ENCODE measurements at regions not wholly inside any gene's neighbourhood (a gene's known extent, or its start where the extent isn't known, plus 50 kb on each side); places are given as distances from the start of the nearest gene placed in this dataset.

DNA sequence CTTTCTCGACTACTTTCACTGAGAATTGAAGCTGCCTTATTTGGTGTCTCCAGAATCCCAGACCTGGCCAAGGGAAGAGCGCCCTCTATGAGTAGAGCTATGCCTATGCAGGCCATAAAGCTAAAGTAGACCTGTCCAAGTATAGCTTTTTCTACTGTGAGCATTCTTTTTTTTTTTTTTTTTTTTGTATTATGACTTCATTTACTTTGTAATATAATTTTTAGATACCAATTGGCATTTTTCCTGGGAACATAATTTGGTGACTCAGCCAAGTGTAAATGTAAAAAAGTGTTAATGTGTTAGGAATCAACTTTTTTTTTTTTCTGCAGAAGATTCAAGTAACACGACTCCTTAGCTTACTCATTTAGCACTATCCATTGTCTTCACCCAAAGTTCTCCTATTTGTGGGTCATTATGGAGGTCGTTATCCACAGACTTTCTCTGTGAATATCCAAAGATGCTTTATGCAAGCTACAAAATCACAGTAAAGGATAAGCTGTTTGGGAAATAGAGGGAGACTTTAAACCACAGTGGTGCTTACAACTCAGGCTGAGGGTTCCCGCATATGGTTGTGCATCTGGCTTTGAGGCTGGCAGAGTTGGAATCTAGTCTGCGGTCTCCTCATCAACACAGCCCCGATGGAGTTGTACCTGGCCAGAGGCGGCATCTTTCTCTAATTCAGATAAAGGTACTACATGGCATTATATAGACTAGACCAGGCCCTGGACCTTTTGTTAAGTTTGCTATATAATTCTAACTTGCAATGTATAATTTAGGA, 1040.2 kb upstream of the SORCS1 start:
- no peak for TF ChIP-seq SPI1 (IDR thresholded peaks at IDR 0.05; ENCODE audit: low read depth, low read length)
- TF ChIP-seq POLR2A (IDR thresholded peaks at IDR 0.05; ENCODE audit: low read depth, low read length) = no peak
- no peak for TF ChIP-seq TAF1 (IDR thresholded peaks at IDR 0.05; ENCODE audit: low read depth, low read length)
